ENCODE measurements at regions not wholly inside any gene's neighbourhood (a gene's known extent, or its start where the extent isn't known, plus 50 kb on each side); places are given as distances from the start of the nearest gene placed in this dataset.

GRCh38 chr2:136363470-136363869 is 245.5 kb upstream of the CXCR4 start:
- no peak for FAIRE-seq

- no peak for FAIRE-seq
Observed at GRCh38 chr2:136362676-136363390, 244.9 kb upstream of the CXCR4 start.

GRCh38 chr2:136361521-136361920 is 243.6 kb upstream of the CXCR4 start:
- FAIRE-seq, result no peak

GRCh38 chr2:136360790-136361189 is 242.8 kb upstream of the CXCR4 start:
- FAIRE-seq, result no peak

- FAIRE-seq, result no peak
Observed at GRCh38 chr2:136359121-136359965, 241.4 kb upstream of the CXCR4 start.

- no peak for FAIRE-seq
Observed at GRCh38 chr2:136358576-136358975, 240.6 kb upstream of the CXCR4 start.

GRCh38 chr2:136357007-136357380 is 239.0 kb upstream of the CXCR4 start:
- no peak for FAIRE-seq

- FAIRE-seq, result no peak
Observed at GRCh38 chr2:136356125-136357006, 238.4 kb upstream of the CXCR4 start.

- FAIRE-seq, result no peak
Observed at GRCh38 chr2:136351684-136352083, 233.7 kb upstream of the CXCR4 start.

- FAIRE-seq, result no peak
Observed at GRCh38 chr2:136347981-136348380, 230.0 kb upstream of the CXCR4 start.

GRCh38 chr2:136344339-136344738 is 226.4 kb upstream of the CXCR4 start:
- FAIRE-seq, result no peak

GRCh38 chr2:136342138-136342537 is 224.2 kb upstream of the CXCR4 start:
- FAIRE-seq, result no peak

- no peak for FAIRE-seq
Observed at GRCh38 chr2:136334967-136335366, 217.0 kb upstream of the CXCR4 start.

GRCh38 chr2:136332436-136333095 is 214.6 kb upstream of the CXCR4 start:
- FAIRE-seq, result no peak

GRCh38 chr2:136331226-136331625 is 213.3 kb upstream of the CXCR4 start:
- no peak for FAIRE-seq

- no peak for FAIRE-seq
Observed at GRCh38 chr2:136328207-136328795, 210.4 kb upstream of the CXCR4 start.

GRCh38 chr2:136327162-136327852 is 209.4 kb upstream of the CXCR4 start:
- no peak for FAIRE-seq

- FAIRE-seq, result no peak
Observed at GRCh38 chr2:136325844-136326331, 207.9 kb upstream of the CXCR4 start.

- FAIRE-seq, result no peak
Observed at GRCh38 chr2:136324966-136325365, 207.0 kb upstream of the CXCR4 start.

GRCh38 chr2:136323935-136324334 is 206.0 kb upstream of the CXCR4 start:
- FAIRE-seq, result no peak

- no peak for FAIRE-seq
Observed at GRCh38 chr2:136323195-136323594, 205.2 kb upstream of the CXCR4 start.

Data from endometrium (tissue), 2 donors.